Keratinocyte (primary cell): ENCODE measurements at regions not wholly inside any gene's neighbourhood (a gene's known extent, or its start where the extent isn't known, plus 50 kb on each side); places are given as distances from the start of the nearest gene placed in this dataset.

Experiments
- DNase-seq: peaks from one replicate; pipeline ENCODE4 v3.0.0-alpha.2; 2011; ENCODE audit warnings: low read depth, missing footprints, low spot score
- FAIRE-seq: peaks from 2 replicates; lab custom pipeline; 2011; peaks lifted over from hg19 to GRCh38; lab: Jason Lieb, UNC
- H2AFZ ChIP-seq: 2 replicates; pipeline ENCODE4 v1.6.0; 2012; ENCODE audit warnings: low read length, control low read depth, inconsistent platforms; ENCODE audit not compliant: control insufficient read depth
- H3K27ac ChIP-seq: 2 replicates; pipeline ENCODE4 v1.5.1; 2011; ENCODE audit warnings: low read length; ENCODE audit not compliant: control insufficient read depth, insufficient read depth
- H3K27me3 ChIP-seq: 3 replicates; pipeline ENCODE4 v1.6.0; 2011; ENCODE audit warnings: low read length; ENCODE audit not compliant: control insufficient read depth, insufficient read depth; ENCODE audit errors: extremely low read depth
- H3K36me3 ChIP-seq, 2 experiments: 2 replicates in 1 of 2; 3 replicates in 1 of 2; pipeline ENCODE4 v1.5.1; 2011; ENCODE audit warnings: low read length in 2 of 2, mild to moderate bottlenecking in 1 of 2; ENCODE audit not compliant: control insufficient read depth in 2 of 2, insufficient read depth in 2 of 2; ENCODE audit errors: extremely low read depth in 1 of 2
- H3K4me1 ChIP-seq: 3 replicates; pipeline ENCODE4 v1.5.1; 2011; ENCODE audit warnings: low read length; ENCODE audit not compliant: control insufficient read depth, insufficient read depth; ENCODE audit errors: extremely low read depth
- H3K4me2 ChIP-seq: 3 replicates; pipeline ENCODE4 v1.6.0; 2011; ENCODE audit warnings: low read depth, low read length; ENCODE audit not compliant: control insufficient read depth, insufficient read depth; ENCODE audit errors: extremely low read depth
- H3K4me3 ChIP-seq, 3 experiments: fragments of 200-600 bp in 1 of 3; sonication (generic) in 1 of 3; 2 replicates in 2 of 3; 3 replicates in 1 of 3; pipeline ENCODE4 v1.5.1; 2011 to 2016; ENCODE audit warnings: low read length in 3 of 3, mild to moderate bottlenecking in 3 of 3, control low read depth in 2 of 3, inconsistent platforms in 1 of 3, low read depth in 1 of 3, mixed read lengths in 1 of 3, mixed run types in 1 of 3, moderate library complexity in 1 of 3; ENCODE audit not compliant: control insufficient read depth in 2 of 3, insufficient read depth in 2 of 3; ENCODE audit errors: extremely low read depth in 1 of 3
- H3K79me2 ChIP-seq: 2 replicates; pipeline ENCODE4 v1.6.0; 2012; ENCODE audit warnings: low read length; ENCODE audit not compliant: control insufficient read depth, insufficient read depth
- H3K9ac ChIP-seq: 3 replicates; pipeline ENCODE4 v1.6.0; 2011; ENCODE audit warnings: low read length; ENCODE audit not compliant: control insufficient read depth, insufficient read depth; ENCODE audit errors: extremely low read depth
- H3K9me1 ChIP-seq: 3 replicates; pipeline ENCODE4 v1.6.0; 2011; ENCODE audit warnings: low read length; ENCODE audit not compliant: control insufficient read depth, insufficient read depth; ENCODE audit errors: extremely low read depth
- H3K9me3 ChIP-seq: 2 replicates; pipeline ENCODE4 v1.5.1; 2012; ENCODE audit warnings: low read depth, low read length; ENCODE audit not compliant: control insufficient read depth
- H4K20me1 ChIP-seq: 3 replicates; pipeline ENCODE4 v1.6.0; 2011; ENCODE audit warnings: low read length; ENCODE audit not compliant: control insufficient read depth, insufficient read depth; ENCODE audit errors: extremely low read depth
- CTCF ChIP-seq, 3 experiments: IDR thresholded peaks in 1 of 3; conservative IDR thresholded peaks in 1 of 3; optimal IDR thresholded peaks in 1 of 3; 2 replicates in 2 of 3; 3 replicates in 1 of 3; pipeline versions ENCODE3 to v1.5.1; 2011; ENCODE audit warnings: low read length in 3 of 3, mild to moderate bottlenecking in 3 of 3, moderate library complexity in 2 of 3, control low read depth in 1 of 3, inconsistent platforms in 1 of 3; ENCODE audit not compliant: insufficient read depth in 2 of 3; ENCODE audit errors: extremely low read depth in 1 of 3
- EZH2 ChIP-seq: IDR thresholded peaks from one replicate; pipeline ENCODE4 v1.6.1; 2012; ENCODE audit warnings: inconsistent platforms, mild to moderate bottlenecking, low read length, moderate library complexity
- dilution Hi-C: fragments of 300-500 bp; cut with MboI; formaldehyde crosslinking; loops from one replicate; pipeline ENCODE4 v1.7.0; 2020; ENCODE audit warnings: low sequenced_read_pairs; ENCODE audit not compliant: extremely low pct_ligation_motif_present

GRCh38 chr2:40513201-40513600 lies 61.3 kb upstream of the SLC8A1 start:
- Histone ChIP-seq H3K27ac (no peak overlapping the region), H3K4me1 (no peaks in the 10 kb centered on the region), H3K27me3 (peaks cover 7% of the 10 kb centered on the region), H2AFZ (no peak overlapping the region), H3K4me2 (no peak overlapping the region), H3K36me3 (no peaks in the 10 kb centered on the region), H3K9ac (no peak overlapping the region), H3K9me3 (no peaks in the 10 kb centered on the region), H3K79me2 (no peaks in the 10 kb centered on the region), H3K9me1 (no peaks in the 10 kb centered on the region), H3K4me3 (no peak overlapping the region), H4K20me1 (no peaks in the 10 kb centered on the region)
- dilution Hi-C loops, result no loop called here
- TF ChIP-seq CTCF (optimal IDR thresholded peaks at IDR 0.05 in 1 of 3, IDR thresholded peaks at IDR 0.05 in 1 of 3, conservative IDR thresholded peaks at IDR 0.05 in 1 of 3; ENCODE audit: extremely low read depth in 1 of 3, insufficient read depth in 2 of 3, low read length in 3 of 3) (no peak), EZH2 (no peak)
- FAIRE-seq (no peak), DNase-seq (no peak)

- FAIRE-seq (no peak), DNase-seq (no peak)
- Histone ChIP-seq H4K20me1 (no peaks in the 10 kb centered on the region), H3K79me2 (no peaks in the 10 kb centered on the region), H3K27me3 (peaks cover 7% of the 10 kb centered on the region), H3K27ac (no peak overlapping the region), H3K36me3 (no peaks in the 10 kb centered on the region), H2AFZ (no peak overlapping the region), H3K4me2 (no peak overlapping the region), H3K9ac (no peak overlapping the region), H3K4me1 (no peaks in the 10 kb centered on the region), H3K9me1 (no peaks in the 10 kb centered on the region), H3K9me3 (no peaks in the 10 kb centered on the region), H3K4me3 (no peak overlapping the region)
- dilution Hi-C loops, result no loop called here
- no peak for TF ChIP-seq EZH2
- TF ChIP-seq CTCF (optimal IDR thresholded peaks at IDR 0.05 in 1 of 3, IDR thresholded peaks at IDR 0.05 in 1 of 3, conservative IDR thresholded peaks at IDR 0.05 in 1 of 3; ENCODE audit: extremely low read depth in 1 of 3, insufficient read depth in 2 of 3, low read length in 3 of 3), result no peak
Observed at GRCh38 chr2:40516604-40517003, 64.7 kb upstream of the SLC8A1 start.
